K562 (cell line): ENCODE measurements at regions not wholly inside any gene's neighbourhood (a gene's known extent, or its start where the extent isn't known, plus 50 kb on each side); places are given as distances from the start of the nearest gene placed in this dataset.

Source experiments
- LEF1 ChIP-seq: fragments of 450-650 bp; IDR thresholded peaks from 2 replicates; pipeline ENCODE4 v1.6.1; 2016; ENCODE audit warnings: mild to moderate bottlenecking
- MITF ChIP-seq: IDR thresholded peaks from 2 replicates; pipeline ENCODE4 v1.6.1; 2014; ENCODE audit warnings: antibody characterized with exemption
- RFX5 ChIP-seq: IDR thresholded peaks from 2 replicates; pipeline ENCODE4 v1.6.1; 2011; ENCODE audit warnings: low read depth, mild to moderate bottlenecking, improper control_type of control experiment, low read length
- TSHZ1 ChIP-seq: fragments of 250-450 bp; sonication (Bioruptor Pico); IDR thresholded peaks from 2 replicates; pipeline ENCODE4 v1.4.0; 2020; ENCODE audit warnings: mild to moderate bottlenecking, moderate library complexity
- ZBTB7A ChIP-seq: IDR thresholded peaks from 2 replicates; pipeline ENCODE4 v1.6.1; 2011; ENCODE audit warnings: low read depth, mild to moderate bottlenecking, low read length, moderate library complexity, borderline replicate concordance; ENCODE audit not compliant: control insufficient read depth
- ZNF184 ChIP-seq: sonication (generic); formaldehyde crosslinking; IDR thresholded peaks from 2 replicates; pipeline ENCODE4 v1.5.0; 2020; ENCODE audit warnings: missing genetic modification reagents
- ZNF384 ChIP-seq: IDR thresholded peaks from 2 replicates; pipeline ENCODE4 v1.6.1; 2012; ENCODE audit warnings: low read depth, low read length, improper control_type of control experiment

- TF ChIP-seq TSHZ1 (CRISPR knock-in tag): no peak
- no peak for TF ChIP-seq RFX5
- TF ChIP-seq LEF1: no peak
- no peak for TF ChIP-seq ZNF384
- TF ChIP-seq ZBTB7A: peak; percentile 29; the same call in 1 of the 2 replicates
- 0 out of 2 replicates have a peak, but pooled peaks have one; percentile 56 for TF ChIP-seq ZNF184 (CRISPR knock-in tag)
- no peak for TF ChIP-seq MITF
These were observed 68.5 kb upstream of the IGLL5 start (continued) for GRCh38 chr22:22818861-22819855.
